HEK293 (cell line): ENCODE measurements at regions not wholly inside any gene's neighbourhood (a gene's known extent, or its start where the extent isn't known, plus 50 kb on each side); places are given as distances from the start of the nearest gene placed in this dataset.

Source experiments
- CTCF ChIA-PET: fragments of 350-600 bp; formaldehyde crosslinking; extraction: SDS; loops from one replicate; lab custom pipeline; 2021; ENCODE audit warnings: antibody characterized with exemption; lab: Yijun Ruan, JAX
- POLR2A ChIA-PET: fragments of 300-600 bp; formaldehyde crosslinking; extraction: SDS; loops from one replicate; lab custom pipeline; 2020; ENCODE audit warnings: antibody characterized with exemption, inconsistent platforms; lab: Yijun Ruan, JAX
- H3K27ac ChIP-seq: fragments of 200-500 bp; sonication (Bioruptor generic); 2 replicates; pipeline ENCODE4 v1.5.1; 2014; ENCODE audit warnings: low read depth, low read length, control low read depth, inconsistent platforms; ENCODE audit errors: extremely low read depth
- H3K36me3 ChIP-seq, 2 experiments: fragments of 200-500 bp in 1 of 2; sonication (Bioruptor generic) in 1 of 2; 1 replicate in 1 of 2; 2 replicates in 1 of 2; pipeline ENCODE4 v1.5.1; 2014 to 2017; ENCODE audit warnings: inconsistent platforms in 2 of 2, low read length in 2 of 2; ENCODE audit not compliant: control insufficient read depth in 2 of 2, insufficient read depth in 1 of 2
- H3K4me1 ChIP-seq: fragments of 200-500 bp; sonication (Bioruptor generic); 2 replicates; pipeline ENCODE4 v1.5.1; 2014; ENCODE audit warnings: mild to moderate bottlenecking, low read length, inconsistent platforms; ENCODE audit not compliant: control insufficient read depth, insufficient read depth
- H3K4me3 ChIP-seq: 2 replicates; pipeline ENCODE4 v1.5.1; 2011; ENCODE audit warnings: low read depth, mild to moderate bottlenecking, control low read depth, low read length, moderate library complexity
- H3K9me3 ChIP-seq: fragments of 200-500 bp; sonication (Bioruptor generic); 2 replicates; pipeline ENCODE4 v1.5.1; 2014; ENCODE audit warnings: low read depth, low read length, inconsistent platforms; ENCODE audit not compliant: control insufficient read depth, insufficient read depth
- GFI1B ChIP-seq: fragments of 450-650 bp; formaldehyde crosslinking; IDR thresholded peaks from 2 replicates; pipeline ENCODE4 v1.5.1; 2016; ENCODE audit warnings: missing biosample characterization, missing genetic modification characterization
- MEIS1 ChIP-seq: sonication (generic); formaldehyde crosslinking; IDR thresholded peaks from 2 replicates; pipeline ENCODE4 v1.8.1; 2022; ENCODE audit warnings: missing genetic modification reagents, mild to moderate bottlenecking, borderline replicate concordance
- SCRT1 ChIP-seq: fragments of 450-650 bp; formaldehyde crosslinking; IDR thresholded peaks from 2 replicates; pipeline ENCODE4 v1.5.1; 2016; ENCODE audit warnings: missing biosample characterization, missing genetic modification characterization, borderline replicate concordance
- SP2 ChIP-seq: fragments of 450-650 bp; formaldehyde crosslinking; IDR thresholded peaks from 2 replicates; pipeline ENCODE4 v1.5.1; 2016; ENCODE audit warnings: missing biosample characterization, missing genetic modification characterization
- SP7 ChIP-seq: fragments of 450-650 bp; formaldehyde crosslinking; IDR thresholded peaks from 2 replicates; pipeline ENCODE4 v1.5.1; 2016; ENCODE audit warnings: missing biosample characterization, missing genetic modification characterization
- ZBTB1 ChIP-seq: fragments of 450-650 bp; formaldehyde crosslinking; IDR thresholded peaks from 2 replicates; pipeline ENCODE4 v1.5.1; 2016; ENCODE audit warnings: missing biosample characterization, missing genetic modification characterization
- ZNF10 ChIP-seq: fragments of 450-650 bp; formaldehyde crosslinking; IDR thresholded peaks from 2 replicates; pipeline ENCODE4 v1.5.1; 2017; ENCODE audit warnings: missing biosample characterization, missing genetic modification characterization
- ZNF146 ChIP-seq: fragments of 450-650 bp; formaldehyde crosslinking; IDR thresholded peaks from 2 replicates; pipeline ENCODE4 v1.5.1; 2016; ENCODE audit warnings: missing biosample characterization, missing genetic modification characterization
- ZNF155 ChIP-seq: fragments of 450-650 bp; formaldehyde crosslinking; IDR thresholded peaks from 2 replicates; pipeline ENCODE4 v1.5.1; 2016; ENCODE audit warnings: missing biosample characterization, missing genetic modification characterization
- ZNF16 ChIP-seq: fragments of 450-650 bp; formaldehyde crosslinking; IDR thresholded peaks from 2 replicates; pipeline ENCODE4 v1.5.1; 2016; ENCODE audit warnings: low read depth, missing biosample characterization, missing genetic modification characterization
- ZNF23 ChIP-seq: fragments of 450-650 bp; formaldehyde crosslinking; IDR thresholded peaks from 2 replicates; pipeline ENCODE4 v1.5.1; 2016; ENCODE audit warnings: missing biosample characterization, missing genetic modification characterization, borderline replicate concordance
- ZNF248 ChIP-seq: fragments of 450-650 bp; formaldehyde crosslinking; IDR thresholded peaks from 2 replicates; pipeline ENCODE4 v1.5.1; 2017; ENCODE audit warnings: missing biosample characterization, missing genetic modification characterization
- ZNF341 ChIP-seq: fragments of 450-650 bp; formaldehyde crosslinking; IDR thresholded peaks from 2 replicates; pipeline ENCODE4; 2016; ENCODE audit warnings: low read depth, missing biosample characterization, missing genetic modification characterization
- ZNF354C ChIP-seq: fragments of 450-650 bp; formaldehyde crosslinking; IDR thresholded peaks from 2 replicates; pipeline ENCODE4 v1.5.1; 2016; ENCODE audit warnings: missing biosample characterization, missing genetic modification characterization, low read depth, borderline replicate concordance
- ZNF416 ChIP-seq: fragments of 450-650 bp; formaldehyde crosslinking; IDR thresholded peaks from 2 replicates; pipeline ENCODE4 v1.5.1; 2016; ENCODE audit warnings: missing biosample characterization, missing genetic modification characterization
- ZNF426 ChIP-seq: fragments of 450-650 bp; formaldehyde crosslinking; IDR thresholded peaks from 2 replicates; pipeline ENCODE4 v1.5.1; 2017; ENCODE audit warnings: missing biosample characterization, missing genetic modification characterization, mild to moderate bottlenecking, inconsistent platforms, moderate library complexity
- ZNF529 ChIP-seq: fragments of 450-650 bp; formaldehyde crosslinking; IDR thresholded peaks from 2 replicates; pipeline ENCODE4 v1.5.1; 2017; ENCODE audit warnings: missing genetic modification characterization, missing biosample characterization; ENCODE audit not compliant: insufficient replicate concordance
- ZNF558 ChIP-seq: fragments of 450-650 bp; formaldehyde crosslinking; IDR thresholded peaks from 2 replicates; pipeline ENCODE4 v1.5.1; 2016; ENCODE audit warnings: missing biosample characterization, missing genetic modification characterization
- ZNF585B ChIP-seq: fragments of 450-650 bp; formaldehyde crosslinking; IDR thresholded peaks from 2 replicates; pipeline ENCODE4 v1.5.1; 2016; ENCODE audit warnings: missing biosample characterization, missing genetic modification characterization
- ZNF624 ChIP-seq: fragments of 450-650 bp; formaldehyde crosslinking; IDR thresholded peaks from 2 replicates; pipeline ENCODE4 v1.5.1; 2017; ENCODE audit warnings: missing biosample characterization, missing genetic modification characterization
- ZNF660 ChIP-seq: fragments of 450-650 bp; IDR thresholded peaks from 2 replicates; pipeline ENCODE4 v1.5.1; 2018; ENCODE audit warnings: missing biosample characterization, mild to moderate bottlenecking, missing genetic modification characterization
- ZNF664 ChIP-seq: fragments of 450-650 bp; formaldehyde crosslinking; IDR thresholded peaks from 2 replicates; pipeline ENCODE4 v1.5.1; 2016; ENCODE audit warnings: missing biosample characterization, missing genetic modification characterization
- ZNF843 ChIP-seq: fragments of 450-650 bp; formaldehyde crosslinking; IDR thresholded peaks from 2 replicates; pipeline ENCODE4 v1.5.1; 2016; ENCODE audit warnings: missing biosample characterization, missing genetic modification characterization
- ZSCAN23 ChIP-seq: fragments of 450-650 bp; formaldehyde crosslinking; IDR thresholded peaks from 2 replicates; pipeline ENCODE4 v1.5.1; 2016; ENCODE audit warnings: missing biosample characterization, missing genetic modification characterization
- ZXDB ChIP-seq: fragments of 450-650 bp; formaldehyde crosslinking; IDR thresholded peaks from 2 replicates; pipeline ENCODE4 v1.5.1; 2016; ENCODE audit warnings: missing biosample characterization, missing genetic modification characterization
- TF ChIP-seq, protein P1 (sequence below): fragments of 450-650 bp; formaldehyde crosslinking; IDR thresholded peaks from 2 replicates; pipeline ENCODE4 v1.5.1; 2017; ENCODE audit warnings: missing biosample characterization, missing genetic modification characterization
- TF ChIP-seq, protein P2 (sequence below): fragments of 450-650 bp; formaldehyde crosslinking; IDR thresholded peaks from 2 replicates; pipeline ENCODE4 v1.5.1; 2016; ENCODE audit warnings: missing biosample characterization, missing genetic modification characterization, borderline replicate concordance
- TF ChIP-seq, protein P3 (sequence below): fragments of 450-650 bp; formaldehyde crosslinking; IDR thresholded peaks from 2 replicates; pipeline ENCODE4 v1.5.1; 2016; ENCODE audit warnings: missing biosample characterization, missing genetic modification characterization

DNA sequence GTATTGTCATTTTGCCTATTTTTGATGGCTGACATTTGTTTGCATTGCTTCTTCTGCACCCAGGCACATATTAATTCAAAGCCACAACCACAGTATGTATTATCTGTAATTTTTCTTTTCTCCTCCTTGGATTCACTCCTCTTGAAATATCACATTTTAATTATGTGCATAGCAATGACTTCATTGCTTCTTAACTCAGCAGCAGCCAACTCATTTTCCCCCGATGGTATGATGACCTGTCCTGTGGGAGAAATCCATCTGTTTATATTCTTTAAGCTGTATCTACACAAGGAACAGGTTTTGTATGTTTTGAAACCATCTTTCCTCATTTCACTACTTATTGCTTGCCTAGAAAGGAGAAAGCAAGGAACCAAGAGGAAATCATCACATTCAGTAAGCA, 588.8 kb downstream of the INHBA start:
- no peaks in the 10 kb centered on the region for H3K36me3 ChIP-seq
- ChIA-PET CTCF (no interaction called here), POLR2A (no interaction called here)
- no peak overlapping the region for H3K4me3 ChIP-seq
- peaks cover 7% of the 10 kb centered on the region for H3K4me1 ChIP-seq
- H3K9me3 ChIP-seq: no peaks in the 10 kb centered on the region
- TF ChIP-seq ZNF146 (tag by site-specific recombination): no peak
- TF ChIP-seq ZNF624: no peak
- no peak for TF ChIP-seq ZNF416 (tag by site-specific recombination)
- TF ChIP-seq ZBTB1 (tag by site-specific recombination): no peak
- TF ChIP-seq ZNF23 (tag by site-specific recombination): no peak
- TF ChIP-seq, protein P1, sequence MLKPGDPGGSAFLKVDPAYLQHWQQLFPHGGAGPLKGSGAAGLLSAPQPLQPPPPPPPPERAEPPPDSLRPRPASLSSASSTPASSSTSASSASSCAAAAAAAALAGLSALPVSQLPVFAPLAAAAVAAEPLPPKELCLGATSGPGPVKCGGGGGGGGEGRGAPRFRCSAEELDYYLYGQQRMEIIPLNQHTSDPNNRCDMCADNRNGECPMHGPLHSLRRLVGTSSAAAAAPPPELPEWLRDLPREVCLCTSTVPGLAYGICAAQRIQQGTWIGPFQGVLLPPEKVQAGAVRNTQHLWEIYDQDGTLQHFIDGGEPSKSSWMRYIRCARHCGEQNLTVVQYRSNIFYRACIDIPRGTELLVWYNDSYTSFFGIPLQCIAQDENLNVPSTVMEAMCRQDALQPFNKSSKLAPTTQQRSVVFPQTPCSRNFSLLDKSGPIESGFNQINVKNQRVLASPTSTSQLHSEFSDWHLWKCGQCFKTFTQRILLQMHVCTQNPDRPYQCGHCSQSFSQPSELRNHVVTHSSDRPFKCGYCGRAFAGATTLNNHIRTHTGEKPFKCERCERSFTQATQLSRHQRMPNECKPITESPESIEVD (tag by site-specific recombination): no peak
- no peak for TF ChIP-seq ZNF341 (tag by site-specific recombination)
- TF ChIP-seq, protein P2, sequence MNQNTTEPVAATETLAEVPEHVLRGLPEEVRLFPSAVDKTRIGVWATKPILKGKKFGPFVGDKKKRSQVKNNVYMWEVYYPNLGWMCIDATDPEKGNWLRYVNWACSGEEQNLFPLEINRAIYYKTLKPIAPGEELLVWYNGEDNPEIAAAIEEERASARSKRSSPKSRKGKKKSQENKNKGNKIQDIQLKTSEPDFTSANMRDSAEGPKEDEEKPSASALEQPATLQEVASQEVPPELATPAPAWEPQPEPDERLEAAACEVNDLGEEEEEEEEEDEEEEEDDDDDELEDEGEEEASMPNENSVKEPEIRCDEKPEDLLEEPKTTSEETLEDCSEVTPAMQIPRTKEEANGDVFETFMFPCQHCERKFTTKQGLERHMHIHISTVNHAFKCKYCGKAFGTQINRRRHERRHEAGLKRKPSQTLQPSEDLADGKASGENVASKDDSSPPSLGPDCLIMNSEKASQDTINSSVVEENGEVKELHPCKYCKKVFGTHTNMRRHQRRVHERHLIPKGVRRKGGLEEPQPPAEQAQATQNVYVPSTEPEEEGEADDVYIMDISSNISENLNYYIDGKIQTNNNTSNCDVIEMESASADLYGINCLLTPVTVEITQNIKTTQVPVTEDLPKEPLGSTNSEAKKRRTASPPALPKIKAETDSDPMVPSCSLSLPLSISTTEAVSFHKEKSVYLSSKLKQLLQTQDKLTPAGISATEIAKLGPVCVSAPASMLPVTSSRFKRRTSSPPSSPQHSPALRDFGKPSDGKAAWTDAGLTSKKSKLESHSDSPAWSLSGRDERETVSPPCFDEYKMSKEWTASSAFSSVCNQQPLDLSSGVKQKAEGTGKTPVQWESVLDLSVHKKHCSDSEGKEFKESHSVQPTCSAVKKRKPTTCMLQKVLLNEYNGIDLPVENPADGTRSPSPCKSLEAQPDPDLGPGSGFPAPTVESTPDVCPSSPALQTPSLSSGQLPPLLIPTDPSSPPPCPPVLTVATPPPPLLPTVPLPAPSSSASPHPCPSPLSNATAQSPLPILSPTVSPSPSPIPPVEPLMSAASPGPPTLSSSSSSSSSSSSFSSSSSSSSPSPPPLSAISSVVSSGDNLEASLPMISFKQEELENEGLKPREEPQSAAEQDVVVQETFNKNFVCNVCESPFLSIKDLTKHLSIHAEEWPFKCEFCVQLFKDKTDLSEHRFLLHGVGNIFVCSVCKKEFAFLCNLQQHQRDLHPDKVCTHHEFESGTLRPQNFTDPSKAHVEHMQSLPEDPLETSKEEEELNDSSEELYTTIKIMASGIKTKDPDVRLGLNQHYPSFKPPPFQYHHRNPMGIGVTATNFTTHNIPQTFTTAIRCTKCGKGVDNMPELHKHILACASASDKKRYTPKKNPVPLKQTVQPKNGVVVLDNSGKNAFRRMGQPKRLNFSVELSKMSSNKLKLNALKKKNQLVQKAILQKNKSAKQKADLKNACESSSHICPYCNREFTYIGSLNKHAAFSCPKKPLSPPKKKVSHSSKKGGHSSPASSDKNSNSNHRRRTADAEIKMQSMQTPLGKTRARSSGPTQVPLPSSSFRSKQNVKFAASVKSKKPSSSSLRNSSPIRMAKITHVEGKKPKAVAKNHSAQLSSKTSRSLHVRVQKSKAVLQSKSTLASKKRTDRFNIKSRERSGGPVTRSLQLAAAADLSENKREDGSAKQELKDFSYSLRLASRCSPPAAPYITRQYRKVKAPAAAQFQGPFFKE (tag by site-specific recombination): no peak
- TF ChIP-seq ZSCAN23 (tag by site-specific recombination): no peak
- TF ChIP-seq ZNF585B: no peak
- TF ChIP-seq ZNF10: no peak
- TF ChIP-seq, protein P3, sequence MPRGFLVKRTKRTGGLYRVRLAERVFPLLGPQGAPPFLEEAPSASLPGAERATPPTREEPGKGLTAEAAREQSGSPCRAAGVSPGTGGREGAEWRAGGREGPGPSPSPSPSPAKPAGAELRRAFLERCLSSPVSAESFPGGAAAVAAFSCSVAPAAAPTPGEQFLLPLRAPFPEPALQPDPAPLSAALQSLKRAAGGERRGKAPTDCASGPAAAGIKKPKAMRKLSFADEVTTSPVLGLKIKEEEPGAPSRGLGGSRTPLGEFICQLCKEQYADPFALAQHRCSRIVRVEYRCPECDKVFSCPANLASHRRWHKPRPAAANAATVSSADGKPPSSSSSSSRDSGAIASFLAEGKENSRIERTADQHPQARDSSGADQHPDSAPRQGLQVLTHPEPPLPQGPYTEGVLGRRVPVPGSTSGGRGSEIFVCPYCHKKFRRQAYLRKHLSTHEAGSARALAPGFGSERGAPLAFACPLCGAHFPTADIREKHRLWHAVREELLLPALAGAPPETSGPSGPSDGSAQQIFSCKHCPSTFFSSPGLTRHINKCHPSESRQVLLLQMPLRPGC (tag by site-specific recombination): no peak
- no peak for TF ChIP-seq SCRT1 (tag by site-specific recombination)
- no peak overlapping the region for H3K27ac ChIP-seq

DNA sequence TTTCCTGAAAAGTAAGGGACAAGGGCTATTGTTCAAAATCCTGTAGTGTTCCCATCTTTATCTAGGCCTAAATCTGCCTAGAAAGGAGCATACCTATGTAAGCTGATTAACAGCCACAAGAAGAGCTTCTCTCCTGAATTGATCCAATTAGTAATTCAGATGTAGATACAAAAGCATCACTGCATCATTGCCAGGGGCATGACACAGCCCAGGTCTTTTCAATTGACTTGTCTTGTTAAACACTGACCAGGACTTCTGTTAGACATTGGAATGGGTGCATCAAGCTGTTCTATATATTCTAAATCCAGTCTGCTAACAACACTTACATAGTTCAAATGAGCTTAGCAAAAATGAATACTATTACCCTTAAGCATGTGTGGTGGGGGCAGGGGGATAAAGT, 589.2 kb downstream of the INHBA start:
- ChIA-PET CTCF (no interaction called here), POLR2A (no interaction called here)
- no peak overlapping the region for H3K4me3 ChIP-seq
- no peaks in the 10 kb centered on the region for H3K36me3 ChIP-seq
- no peak overlapping the region for H3K27ac ChIP-seq
- no peaks in the 10 kb centered on the region for H3K9me3 ChIP-seq
- H3K4me1 ChIP-seq: peaks cover 7% of the 10 kb centered on the region
- TF ChIP-seq ZNF426 (tag by site-specific recombination): no peak
- TF ChIP-seq ZNF248 (tag by site-specific recombination): no peak
- TF ChIP-seq MEIS1 (CRISPR knock-in tag): no peak
- no peak for TF ChIP-seq SP2 (tag by site-specific recombination)
- no peak for TF ChIP-seq ZNF660 (tag by site-specific recombination)
- no peak for TF ChIP-seq ZNF558 (tag by site-specific recombination)
- TF ChIP-seq ZXDB (tag by site-specific recombination): no peak
- no peak for TF ChIP-seq ZNF664 (tag by site-specific recombination)
- no peak for TF ChIP-seq GFI1B (tag by site-specific recombination)
- no peak for TF ChIP-seq ZNF16
- TF ChIP-seq ZNF843 (tag by site-specific recombination): no peak
- no peak for TF ChIP-seq ZNF155 (tag by site-specific recombination)
- TF ChIP-seq SP7 (tag by site-specific recombination): no peak
- TF ChIP-seq ZNF529 (tag by site-specific recombination): no peak
- TF ChIP-seq ZNF354C (tag by site-specific recombination): no peak
